ENCODE measurements at regions not wholly inside any gene's neighbourhood (a gene's known extent, or its start where the extent isn't known, plus 50 kb on each side); places are given as distances from the start of the nearest gene placed in this dataset.

- intact Hi-C loops (cut with DNase I, micrococcal nuclease), result no loop called here
- TF ChIP-seq, protein P1, sequence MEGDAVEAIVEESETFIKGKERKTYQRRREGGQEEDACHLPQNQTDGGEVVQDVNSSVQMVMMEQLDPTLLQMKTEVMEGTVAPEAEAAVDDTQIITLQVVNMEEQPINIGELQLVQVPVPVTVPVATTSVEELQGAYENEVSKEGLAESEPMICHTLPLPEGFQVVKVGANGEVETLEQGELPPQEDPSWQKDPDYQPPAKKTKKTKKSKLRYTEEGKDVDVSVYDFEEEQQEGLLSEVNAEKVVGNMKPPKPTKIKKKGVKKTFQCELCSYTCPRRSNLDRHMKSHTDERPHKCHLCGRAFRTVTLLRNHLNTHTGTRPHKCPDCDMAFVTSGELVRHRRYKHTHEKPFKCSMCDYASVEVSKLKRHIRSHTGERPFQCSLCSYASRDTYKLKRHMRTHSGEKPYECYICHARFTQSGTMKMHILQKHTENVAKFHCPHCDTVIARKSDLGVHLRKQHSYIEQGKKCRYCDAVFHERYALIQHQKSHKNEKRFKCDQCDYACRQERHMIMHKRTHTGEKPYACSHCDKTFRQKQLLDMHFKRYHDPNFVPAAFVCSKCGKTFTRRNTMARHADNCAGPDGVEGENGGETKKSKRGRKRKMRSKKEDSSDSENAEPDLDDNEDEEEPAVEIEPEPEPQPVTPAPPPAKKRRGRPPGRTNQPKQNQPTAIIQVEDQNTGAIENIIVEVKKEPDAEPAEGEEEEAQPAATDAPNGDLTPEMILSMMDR (IDR thresholded peaks at IDR 0.05), result no peak
- Histone ChIP-seq H3K36me3 (ENCODE audit: low read depth) (no peaks in the 10 kb centered on the region), H3K4me1 (ENCODE audit: low read depth) (no peaks in the 10 kb centered on the region), H3K4me3 (no peak overlapping the region), H3K9me3 (no peaks in the 10 kb centered on the region)
- no peak for ATAC-seq
- DNase-seq, result no peak
Measured at GRCh38 chr18:2179498-2180183, 391.7 kb downstream of the METTL4 start.

DNA sequence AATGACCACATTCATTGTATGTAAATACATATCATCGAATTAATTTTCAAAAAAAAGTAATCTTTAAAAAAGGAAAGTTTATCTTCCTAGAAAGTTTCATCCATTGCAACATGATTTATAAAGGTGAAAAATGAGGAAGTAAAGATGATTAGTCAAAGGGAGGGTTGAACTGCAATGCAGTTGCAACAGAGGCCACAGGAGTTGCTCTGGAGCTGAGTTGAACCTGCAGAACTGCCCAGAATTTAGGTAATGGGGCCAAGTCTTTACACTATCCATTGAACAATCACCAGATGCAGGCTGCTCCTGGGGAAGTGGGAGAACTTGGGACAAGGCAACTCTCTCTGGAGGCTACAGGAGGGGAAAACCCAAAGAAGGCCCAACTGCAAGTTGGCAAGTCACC is 390.7 kb downstream of the METTL4 start:
- H3K9me3 ChIP-seq, result no peaks in the 10 kb centered on the region
- no peaks in the 10 kb centered on the region for H3K4me1 ChIP-seq (ENCODE audit: low read depth)
- DNase-seq (no peak), ATAC-seq (no peak)
- H3K4me3 ChIP-seq, result no peak overlapping the region
- no peaks in the 10 kb centered on the region for H3K36me3 ChIP-seq (ENCODE audit: low read depth)
- intact Hi-C loops (cut with DNase I, micrococcal nuclease), result no loop called here
- TF ChIP-seq, protein P1 (IDR thresholded peaks at IDR 0.05), result no peak

DNA sequence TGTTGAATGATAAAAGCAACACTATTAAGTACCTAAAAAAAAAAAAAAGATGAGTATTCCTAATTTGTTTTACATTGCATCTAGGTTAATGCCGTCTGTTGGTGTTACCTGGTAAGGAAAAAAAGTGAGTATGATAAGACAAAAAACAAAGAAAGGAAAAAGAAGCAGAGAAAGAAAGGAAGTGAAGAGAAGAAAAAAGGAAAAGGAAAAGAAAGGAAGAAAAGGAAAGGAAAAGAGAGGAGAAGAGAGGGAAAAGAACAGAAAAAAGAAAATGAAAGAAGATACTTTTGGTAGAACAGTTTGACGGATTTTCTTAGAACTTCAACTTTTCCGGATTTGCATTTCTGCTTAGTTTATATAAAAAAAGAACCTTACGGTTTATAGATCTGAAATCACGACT is 387.9 kb downstream of the METTL4 start:
- no peak for DNase-seq
- Histone ChIP-seq H3K4me3 (no peak overlapping the region), H3K36me3 (ENCODE audit: low read depth) (no peaks in the 10 kb centered on the region), H3K4me1 (ENCODE audit: low read depth) (no peaks in the 10 kb centered on the region), H3K9me3 (no peaks in the 10 kb centered on the region)
- TF ChIP-seq, protein P1 (IDR thresholded peaks at IDR 0.05), result no peak
- ATAC-seq, result no peak
- intact Hi-C loops (cut with DNase I, micrococcal nuclease), result no loop called here

- Histone ChIP-seq H3K4me1 (ENCODE audit: low read depth) (no peaks in the 10 kb centered on the region), H3K9me3 (no peaks in the 10 kb centered on the region), H3K36me3 (ENCODE audit: low read depth) (no peaks in the 10 kb centered on the region), H3K4me3 (no peak overlapping the region)
- DNase-seq (no peak), ATAC-seq (no peak)
- intact Hi-C loops (cut with DNase I, micrococcal nuclease), result no loop called here
- TF ChIP-seq, protein P1 (IDR thresholded peaks at IDR 0.05), result no peak
Measured at GRCh38 chr18:2186967-2187366, 384.3 kb downstream of the METTL4 start.

DNA sequence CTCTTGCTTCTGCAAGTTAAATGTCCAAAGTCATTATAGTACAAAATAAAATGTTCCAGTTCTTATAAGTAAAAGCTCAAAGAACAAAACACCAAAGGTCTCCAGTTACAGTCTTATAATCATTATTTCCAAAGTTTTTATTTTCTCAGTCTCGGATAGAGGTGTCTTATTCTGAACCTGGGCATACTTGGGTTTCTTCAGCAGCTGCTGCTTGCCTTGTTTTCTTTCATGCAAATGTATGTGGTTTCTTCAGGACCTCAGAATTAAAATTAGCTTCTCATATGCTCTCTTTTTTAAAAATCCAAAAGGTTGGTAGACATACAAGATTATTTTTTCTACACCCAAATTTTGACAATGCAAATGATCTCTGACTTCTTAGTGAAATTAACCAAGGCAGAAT is 383.0 kb downstream of the METTL4 start:
- TF ChIP-seq, protein P1 (IDR thresholded peaks at IDR 0.05), result no peak
- Histone ChIP-seq H3K36me3 (ENCODE audit: low read depth) (no peaks in the 10 kb centered on the region), H3K4me1 (ENCODE audit: low read depth) (no peaks in the 10 kb centered on the region), H3K4me3 (no peak overlapping the region), H3K9me3 (no peaks in the 10 kb centered on the region)
- ATAC-seq (no peak), DNase-seq (no peak)
- intact Hi-C loops (cut with DNase I, micrococcal nuclease), result no loop called here

Measured in mucosa of descending colon (tissue), 3 donors.